WTC11 (cell line): ENCODE measurements at regions not wholly inside any gene's neighbourhood (a gene's known extent, or its start where the extent isn't known, plus 50 kb on each side); places are given as distances from the start of the nearest gene placed in this dataset.

ENCODE experiments used
- ATAC-seq: fragments of 200-7000 bp; cut with Tn5 transposase; 2 replicates; pipeline ENCODE4 v1.10.0; 2021; ENCODE audit warnings: mild to moderate bottlenecking, moderate library complexity
- CTCF ChIA-PET: fragments of 300-600 bp; sonication (Branson Sonifier 250); formaldehyde crosslinking; loops from one replicate; lab custom pipeline; 2021; ENCODE audit warnings: antibody characterized with exemption; lab: Charles Lee
- POLR2A ChIA-PET: fragments of 350-600 bp; sonication (Branson Sonifier 250); formaldehyde crosslinking; loops from one replicate; lab custom pipeline; 2021; ENCODE audit warnings: antibody characterized with exemption; lab: Charles Lee
- DNase-seq: peaks from one replicate; pipeline ENCODE4 v3.0.0; 2021; ENCODE audit warnings: low spot score
- H3K27ac Mint-ChIP-seq: 2 replicates; pipeline ENCODE4 v1.8.0; 2021; ENCODE audit warnings: mixed read lengths
- H3K27me3 Mint-ChIP-seq: 2 replicates; pipeline ENCODE4 v1.8.0; 2021; ENCODE audit warnings: low read depth, mild to moderate bottlenecking, moderate library complexity, mixed read lengths
- H3K36me3 Mint-ChIP-seq: 2 replicates; pipeline ENCODE4 v1.8.0; 2021; ENCODE audit warnings: mixed read lengths
- H3K4me1 Mint-ChIP-seq: 2 replicates; pipeline ENCODE4 v1.8.0; 2022; ENCODE audit warnings: mixed read lengths
- H3K4me3 Mint-ChIP-seq: 2 replicates; pipeline ENCODE4 v1.8.0; 2021; ENCODE audit warnings: mild to moderate bottlenecking, moderate library complexity, mixed read lengths
- H3K9me3 Mint-ChIP-seq: 2 replicates; pipeline ENCODE4 v1.8.0; 2021; ENCODE audit warnings: mixed read lengths
- AR ChIP-seq: fragments of 250-450 bp; sonication (Bioruptor Pico); IDR thresholded peaks from 2 replicates; pipeline ENCODE4 v1.9.0; 2021; ENCODE audit warnings: mild to moderate bottlenecking
- ARID4B ChIP-seq: sonication (generic); formaldehyde crosslinking; IDR thresholded peaks from 2 replicates; pipeline ENCODE4 v1.8.0; 2023; ENCODE audit warnings: missing genetic modification reagents, mild to moderate bottlenecking, borderline replicate concordance
- ATF1 ChIP-seq: sonication (generic); formaldehyde crosslinking; IDR thresholded peaks from 2 replicates; pipeline ENCODE4 v1.8.1; 2023; ENCODE audit warnings: mild to moderate bottlenecking, moderate library complexity, missing genetic modification reagents
- ATF6 ChIP-seq: sonication (generic); formaldehyde crosslinking; IDR thresholded peaks from 2 replicates; pipeline ENCODE4 v1.8.1; 2023; ENCODE audit warnings: mild to moderate bottlenecking, missing genetic modification reagents
- CDX4 ChIP-seq: fragments of 250-450 bp; sonication (Bioruptor Pico); IDR thresholded peaks from 2 replicates; pipeline ENCODE4 v1.9.0; 2021; ENCODE audit warnings: moderate library complexity, mild to moderate bottlenecking, inconsistent platforms, borderline replicate concordance
- CREB1 ChIP-seq: sonication (generic); formaldehyde crosslinking; IDR thresholded peaks from 2 replicates; pipeline ENCODE4 v1.8.0; 2023; ENCODE audit warnings: mild to moderate bottlenecking, missing genetic modification reagents
- ERG ChIP-seq: fragments of 250-450 bp; sonication (Bioruptor Pico); IDR thresholded peaks from 2 replicates; pipeline ENCODE4 v1.8.0; 2021; ENCODE audit warnings: mild to moderate bottlenecking
- FOXJ3 ChIP-seq: sonication (generic); formaldehyde crosslinking; IDR thresholded peaks from 2 replicates; pipeline ENCODE4 v1.9.0; 2021; ENCODE audit warnings: missing genetic modification reagents, mild to moderate bottlenecking, borderline replicate concordance
- FOXP1 ChIP-seq: sonication (generic); formaldehyde crosslinking; IDR thresholded peaks from 2 replicates; pipeline ENCODE4 v1.8.0; 2022; ENCODE audit warnings: missing genetic modification reagents, mild to moderate bottlenecking, moderate library complexity, borderline replicate concordance
- GABPB1 ChIP-seq: sonication (generic); formaldehyde crosslinking; IDR thresholded peaks from 2 replicates; pipeline ENCODE4 v1.8.1; 2023; ENCODE audit warnings: mild to moderate bottlenecking, missing genetic modification reagents
- IRF1 ChIP-seq: sonication (generic); formaldehyde crosslinking; IDR thresholded peaks from 2 replicates; pipeline ENCODE4 v1.8.0; 2023; ENCODE audit warnings: missing genetic modification reagents
- MAX ChIP-seq: sonication (generic); formaldehyde crosslinking; IDR thresholded peaks from 2 replicates; pipeline ENCODE4 v1.8.0; 2022; ENCODE audit warnings: mild to moderate bottlenecking, missing genetic modification reagents
- MLX ChIP-seq: sonication (generic); formaldehyde crosslinking; IDR thresholded peaks from 2 replicates; pipeline ENCODE4 v1.8.1; 2023; ENCODE audit warnings: mild to moderate bottlenecking, missing genetic modification reagents, moderate library complexity
- NFATC4 ChIP-seq: fragments of 250-450 bp; sonication (Bioruptor Pico); IDR thresholded peaks from 2 replicates; pipeline ENCODE4 v1.9.0; 2021; ENCODE audit warnings: mild to moderate bottlenecking
- PRDM15 ChIP-seq: sonication (generic); formaldehyde crosslinking; IDR thresholded peaks from 2 replicates; pipeline ENCODE4 v1.8.0; 2022; ENCODE audit warnings: missing genetic modification reagents
- ZNF425 ChIP-seq: fragments of 250-450 bp; sonication (Bioruptor Pico); conservative IDR thresholded peaks from 2 replicates; pipeline ENCODE4 v1.9.0; 2021; ENCODE audit warnings: mild to moderate bottlenecking
- ZNF671 ChIP-seq: fragments of 250-450 bp; sonication (Bioruptor Pico); IDR thresholded peaks from 2 replicates; pipeline ENCODE4 v1.8.0; 2021; ENCODE audit warnings: mild to moderate bottlenecking

- DNase-seq (no peak), ATAC-seq (no peak)
- Mint-ChIP-seq H3K27me3 (peaks cover 3% of the 10 kb centered on the region; the same call in 1 of the 2 replicates), H3K4me1 (peaks cover 5% of the 10 kb centered on the region; the same call in 1 of the 2 replicates), H3K4me3 (no peak overlapping the region), H3K9me3 (peaks cover 39% of the 10 kb centered on the region), H3K36me3 (peaks cover 15% of the 10 kb centered on the region), H3K27ac (no peak overlapping the region)
- POLR2A ChIA-PET, result no interaction called here
- CTCF ChIA-PET, result no interaction called here
- TF ChIP-seq FOXP1 (CRISPR knock-in tag), result no peak
- no peak for TF ChIP-seq ERG (CRISPR knock-in tag)
- no peak for TF ChIP-seq FOXJ3
- no peak for TF ChIP-seq AR (CRISPR knock-in tag)
- no peak for TF ChIP-seq NFATC4 (CRISPR knock-in tag)
- no peak for TF ChIP-seq IRF1 (CRISPR knock-in tag)
- no peak for TF ChIP-seq ZNF671 (CRISPR knock-in tag)
- no peak for TF ChIP-seq GABPB1 (CRISPR knock-in tag)
- TF ChIP-seq CDX4 (CRISPR knock-in tag), result no peak
- no peak for TF ChIP-seq MAX
- no peak for TF ChIP-seq ARID4B (CRISPR knock-in tag)
- TF ChIP-seq PRDM15 (CRISPR knock-in tag), result no peak
- TF ChIP-seq ZNF425 (CRISPR knock-in tag), result no peak
- no peak for TF ChIP-seq MLX (CRISPR knock-in tag)
- no peak for TF ChIP-seq ATF1 (CRISPR knock-in tag)
- no peak for TF ChIP-seq ATF6 (CRISPR knock-in tag)
- TF ChIP-seq CREB1 (CRISPR knock-in tag), result no peak
These were observed 191.9 kb downstream of the PTPRU start for GRCh38 chr1:29428280-29428615.
